HG03108 (cell line): ENCODE measurements at regions not wholly inside any gene's neighbourhood (a gene's known extent, or its start where the extent isn't known, plus 50 kb on each side); places are given as distances from the start of the nearest gene placed in this dataset.
"Not testable (repeated sequence)": the region's sequence is repeated elsewhere in the genome, so short reads cannot be mapped to it uniquely, and the experiment has no call there.

ENCODE experiments used
- ATAC-seq: cut with Tn5 transposase; IDR thresholded peaks from one replicate; pipeline ENCODE4 v1.9.1; 2021; ENCODE audit warnings: moderate library complexity; ENCODE audit not compliant: unreplicated experiment

DNA sequence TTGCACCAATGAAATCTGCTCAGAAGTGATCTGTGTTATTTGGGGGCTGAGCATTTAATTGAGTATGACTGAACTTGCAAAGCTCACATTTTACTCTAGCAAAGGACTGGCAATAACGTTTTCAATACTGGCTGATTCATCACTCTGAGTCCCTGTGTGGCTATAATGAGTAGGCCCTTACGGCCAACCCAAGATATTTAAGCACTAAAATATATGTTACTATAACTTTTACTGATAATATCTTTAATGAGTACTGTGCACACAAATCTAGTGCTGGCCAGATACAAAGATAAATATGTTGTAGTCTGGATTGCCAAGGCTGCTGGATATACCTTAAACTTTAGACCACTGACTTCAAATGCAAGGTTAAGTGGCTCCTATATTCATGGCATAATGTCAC, 436.4 kb upstream of the KCNMB2 start:
- no peak for ATAC-seq

DNA sequence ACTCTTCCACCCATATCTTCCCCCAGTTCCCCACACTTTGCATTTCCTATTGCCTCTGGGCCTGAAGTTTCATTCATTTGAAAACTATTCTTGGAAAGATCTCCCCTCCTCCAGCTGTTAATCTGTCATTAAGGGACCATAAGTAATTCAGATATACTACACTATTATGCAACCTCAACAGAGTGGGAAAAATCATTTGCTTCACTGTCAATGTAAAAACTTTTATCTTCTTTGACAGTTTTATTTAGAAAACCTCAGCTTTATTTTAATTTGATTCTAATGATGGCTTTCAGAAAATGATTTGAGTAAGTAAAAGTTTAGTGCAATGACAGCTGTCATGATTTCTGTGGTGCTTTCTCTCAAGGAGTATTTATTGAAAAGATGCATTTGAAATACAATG, 435.3 kb upstream of the KCNMB2 start:
- no peak for ATAC-seq

DNA sequence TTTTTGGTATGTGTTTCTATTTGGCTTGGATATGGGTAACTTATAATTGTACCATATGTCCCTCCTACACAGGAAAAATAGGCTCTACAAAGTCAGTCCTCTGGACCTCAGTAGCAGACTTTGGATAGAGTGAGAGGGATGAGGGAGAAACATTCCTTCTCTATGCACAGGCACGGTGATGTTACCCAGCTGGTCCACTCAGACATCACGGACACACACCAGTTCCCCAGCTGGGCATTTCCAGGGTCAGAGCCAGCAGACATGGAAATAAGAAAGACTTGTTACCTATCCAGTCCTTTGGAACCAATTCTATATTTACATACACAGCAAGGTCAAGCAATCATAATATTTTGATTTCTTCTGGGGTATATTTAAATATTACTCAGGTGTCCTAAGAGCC, 433.1 kb upstream of the KCNMB2 start:
- ATAC-seq, result no peak

DNA sequence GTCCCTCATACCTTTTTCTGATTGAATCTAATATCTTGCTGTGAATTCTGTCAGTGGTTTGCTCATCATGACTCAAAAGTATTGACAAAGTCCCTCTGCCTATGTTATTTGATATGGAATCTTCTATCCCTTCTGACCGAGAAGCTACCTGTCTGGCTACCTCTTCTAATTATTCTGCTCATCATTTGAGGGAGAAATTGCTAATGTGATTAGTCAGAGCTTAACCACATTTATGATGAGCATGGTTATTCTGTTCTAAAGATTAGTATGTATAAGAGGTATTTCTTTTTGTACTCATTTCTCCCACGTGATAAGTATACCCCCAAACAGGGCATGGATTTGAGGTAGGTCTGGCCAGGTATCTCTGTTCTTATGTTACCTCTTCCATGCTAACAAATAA, 428.4 kb upstream of the KCNMB2 start:
- no peak for ATAC-seq

DNA sequence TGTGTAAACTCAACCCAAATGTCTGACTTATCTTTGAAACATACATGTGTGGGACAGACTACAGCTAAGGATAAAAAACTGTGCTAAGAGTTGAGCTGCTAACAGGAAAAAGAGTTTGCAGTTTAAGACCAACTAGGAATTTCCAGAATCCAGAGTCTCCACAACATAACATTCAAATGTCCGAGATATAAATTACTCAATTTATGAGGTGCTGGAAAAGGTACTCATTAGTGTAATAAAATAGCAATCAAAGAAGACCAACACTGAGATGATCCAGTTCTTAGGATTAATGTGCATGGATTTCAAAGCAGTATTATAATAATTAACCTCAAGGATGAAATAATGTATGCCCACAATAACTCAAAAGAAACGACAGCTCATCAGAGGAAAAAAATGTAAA, 426.5 kb upstream of the KCNMB2 start:
- ATAC-seq, result no peak

DNA sequence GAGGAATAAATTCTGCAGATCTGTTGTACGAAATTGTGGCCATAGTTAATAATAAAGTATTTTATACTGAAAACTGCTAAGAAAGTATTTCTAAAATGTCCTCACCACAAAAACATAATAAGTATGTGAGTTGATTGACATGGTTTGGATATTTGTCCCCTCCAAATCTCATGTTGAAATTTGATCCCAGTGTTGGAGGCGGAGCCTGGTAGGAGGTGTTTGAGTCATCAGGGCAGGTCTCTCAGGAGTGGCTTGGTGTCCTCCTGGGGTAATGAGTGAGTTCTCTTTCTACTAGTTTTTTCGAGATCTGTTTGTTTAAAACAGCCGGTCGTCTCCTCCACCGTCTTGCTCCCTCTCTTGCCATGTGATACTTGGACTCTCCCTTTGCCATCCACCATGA, 424.1 kb upstream of the KCNMB2 start:
- no peak for ATAC-seq

DNA sequence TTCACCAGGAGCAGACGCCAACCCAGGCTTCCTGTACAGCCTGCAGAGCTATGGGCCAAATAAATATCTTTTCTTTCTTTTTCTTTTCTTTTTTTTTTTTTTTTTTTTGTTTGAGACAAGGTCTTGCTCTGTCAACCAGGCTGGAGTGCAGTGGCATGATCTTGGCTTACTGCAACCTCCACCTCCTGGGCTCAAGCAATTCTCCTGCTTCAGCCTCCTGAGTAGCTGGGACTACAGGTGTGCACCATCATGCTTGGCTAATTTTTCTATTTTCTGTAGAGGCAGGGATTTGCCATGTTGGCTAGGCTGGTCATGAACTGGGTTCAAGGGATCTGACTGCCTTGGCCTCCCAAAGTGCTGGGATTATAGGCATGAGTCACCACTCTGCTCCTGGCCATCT, 423.7 kb upstream of the KCNMB2 start:
- not testable (repeated sequence) for ATAC-seq

DNA sequence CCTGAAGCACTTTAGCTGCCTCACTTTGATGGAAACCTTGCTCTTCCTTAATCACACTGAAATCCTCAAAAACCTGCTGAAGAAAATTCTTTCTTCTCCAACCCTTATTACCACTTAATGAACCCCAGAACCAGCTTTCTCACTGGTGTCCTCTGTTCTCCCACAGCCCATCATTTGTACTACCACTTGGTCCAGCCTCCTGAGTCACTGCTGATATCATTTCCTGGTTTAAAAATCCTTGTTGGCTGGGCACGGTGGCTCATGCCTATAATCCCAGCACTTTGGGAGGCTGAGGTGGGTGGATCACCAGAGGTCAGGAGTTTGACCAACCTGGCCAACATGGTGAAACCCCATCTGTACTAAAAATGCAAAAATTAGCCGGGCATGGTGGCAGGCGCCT, 418.6 kb upstream of the KCNMB2 start:
- ATAC-seq, result no peak

DNA sequence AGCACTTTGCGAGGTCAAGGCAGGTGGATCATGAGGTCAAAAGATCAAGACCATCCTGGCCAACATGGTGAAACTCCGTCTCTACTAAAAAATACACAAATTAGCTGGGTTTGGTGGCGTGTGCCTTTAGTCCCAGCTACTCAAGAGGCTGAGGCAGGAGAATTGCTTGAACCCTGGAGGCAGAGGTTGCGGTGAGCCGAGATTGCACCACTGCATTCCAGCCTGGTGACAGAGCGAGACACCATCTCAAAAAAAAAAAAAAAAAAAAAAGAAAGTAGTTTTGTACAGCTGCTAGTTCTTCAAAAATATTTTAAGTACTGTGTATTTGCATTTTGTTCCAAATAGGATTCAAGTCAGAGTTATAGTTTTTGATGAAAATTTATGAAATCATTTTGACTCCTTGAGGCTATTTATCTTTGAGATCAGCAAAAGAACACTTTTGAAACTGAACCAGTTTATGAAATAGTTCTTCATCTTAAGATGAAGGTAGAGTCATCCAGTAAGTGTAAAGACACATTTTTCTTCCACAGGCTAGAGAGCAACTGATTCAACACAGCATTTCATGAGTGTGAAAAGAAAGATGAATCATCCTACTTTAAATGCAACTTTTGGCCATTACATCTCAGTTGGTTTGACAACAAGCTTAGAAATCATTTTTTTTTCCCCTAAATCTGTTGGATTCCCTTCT, 416.5 kb upstream of the KCNMB2 start:
- not testable (repeated sequence) for ATAC-seq

DNA sequence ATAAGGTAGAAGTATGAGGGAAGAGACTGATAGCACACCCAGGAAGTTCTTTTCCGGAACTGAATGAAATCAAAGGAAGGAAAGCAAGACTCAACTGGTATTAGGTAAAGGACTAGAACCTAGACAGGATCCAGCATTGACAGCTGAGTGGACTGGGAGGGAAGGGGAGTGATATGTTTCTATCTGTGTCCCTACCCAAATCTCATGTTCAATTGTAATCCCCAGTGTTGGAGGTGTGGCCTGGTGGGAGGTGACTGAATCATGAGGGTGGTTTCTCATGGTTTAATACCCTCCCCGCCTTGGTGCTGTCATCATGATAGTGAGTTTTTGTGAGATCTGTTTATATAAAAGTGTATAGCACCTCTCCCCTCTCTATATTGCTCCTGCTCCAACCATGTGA, 415.9 kb upstream of the KCNMB2 start:
- no peak for ATAC-seq

DNA sequence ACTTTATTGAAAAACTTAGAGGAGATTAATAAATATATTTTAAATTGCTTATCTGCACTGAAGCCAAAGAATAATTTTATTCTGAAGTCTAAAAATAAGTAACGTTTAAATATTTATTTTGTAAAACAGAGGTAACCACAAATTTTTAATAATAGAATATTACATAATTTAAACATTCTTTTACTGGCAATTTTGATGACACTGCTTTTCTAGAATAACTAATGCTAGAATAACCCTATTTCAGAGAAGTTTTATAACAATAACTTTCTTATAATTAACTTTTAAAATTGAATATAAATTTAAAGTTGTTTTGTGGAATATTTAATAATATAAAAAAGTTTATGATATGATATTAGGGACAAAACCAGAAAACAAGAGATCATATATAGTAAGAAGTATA, 409.6 kb upstream of the KCNMB2 start:
- ATAC-seq, result no peak

DNA sequence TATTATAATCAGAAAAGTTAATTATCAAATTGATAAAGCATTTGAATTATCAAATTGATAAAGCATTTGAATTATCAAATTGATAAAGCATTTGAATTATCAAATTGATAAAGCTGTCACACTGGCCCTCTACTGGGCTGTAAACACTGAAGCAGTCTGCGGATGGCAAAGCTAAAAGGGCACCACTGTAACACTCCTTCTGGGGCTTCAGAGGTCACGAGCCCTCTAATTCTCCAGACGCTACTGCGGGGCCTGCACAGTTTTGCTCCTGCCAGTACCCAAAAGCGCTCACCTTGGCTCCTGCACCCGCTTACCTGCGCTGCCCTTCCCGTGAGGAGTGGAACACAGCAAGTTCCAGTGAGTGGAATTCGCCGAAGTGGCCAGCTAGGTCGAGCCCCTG, 409.0 kb upstream of the KCNMB2 start:
- ATAC-seq, result no peak

DNA sequence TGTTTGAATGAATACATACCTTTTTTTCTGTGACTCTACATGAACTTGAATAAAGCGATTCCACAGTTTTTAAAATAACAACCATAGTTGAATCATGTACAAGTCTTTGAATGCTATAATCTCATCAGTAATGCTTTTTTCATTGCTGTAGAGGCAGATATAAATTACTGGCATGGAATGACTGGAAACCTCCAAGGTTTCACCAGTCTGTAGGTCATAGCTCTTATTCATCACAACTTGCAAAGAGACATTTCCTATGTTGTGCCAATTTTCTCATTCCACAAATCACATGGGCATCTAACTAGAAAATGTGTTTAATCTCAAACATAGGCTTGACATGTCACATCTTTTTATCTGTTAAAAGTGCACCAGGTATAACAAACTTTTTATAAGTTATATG, 407.1 kb upstream of the KCNMB2 start:
- ATAC-seq, result no peak

DNA sequence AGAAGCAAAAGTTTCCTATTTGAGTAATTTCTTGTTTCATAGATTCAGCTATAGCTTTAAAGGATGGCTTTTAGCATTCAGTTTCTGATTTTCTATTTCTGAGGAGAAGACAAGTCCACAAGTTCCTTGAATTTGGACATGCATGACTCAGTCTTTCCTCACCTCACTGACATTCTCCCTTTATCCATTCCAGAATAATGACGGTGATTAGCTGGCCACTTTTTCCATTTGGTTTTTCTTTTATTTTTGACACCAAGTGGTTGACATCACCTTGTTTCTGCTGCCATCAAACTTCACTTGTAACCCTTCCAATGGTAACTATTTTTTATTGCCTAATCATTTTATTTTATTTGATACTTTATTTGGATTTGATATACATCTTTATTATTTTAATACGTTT, 404.4 kb upstream of the KCNMB2 start:
- ATAC-seq, result no peak

DNA sequence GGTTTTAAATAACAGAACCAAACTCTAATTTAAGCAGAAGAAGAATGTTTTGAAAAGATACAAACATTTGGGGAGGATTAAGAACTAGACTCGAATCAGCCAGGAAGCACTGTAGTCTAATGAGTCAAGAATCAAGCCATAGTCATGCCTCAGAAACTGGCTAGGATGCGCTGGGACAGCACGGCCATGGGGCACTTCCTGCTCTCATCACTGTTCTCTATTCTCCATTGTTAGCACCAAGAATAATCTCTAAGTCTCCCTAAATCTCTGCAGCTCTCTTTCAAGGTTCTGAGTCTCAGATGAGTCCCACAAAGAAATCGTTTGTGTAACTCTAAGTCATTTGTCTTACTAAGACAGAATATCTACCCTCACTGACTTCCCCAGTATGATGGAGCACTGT, 399.0 kb upstream of the KCNMB2 start:
- ATAC-seq, result no peak

DNA sequence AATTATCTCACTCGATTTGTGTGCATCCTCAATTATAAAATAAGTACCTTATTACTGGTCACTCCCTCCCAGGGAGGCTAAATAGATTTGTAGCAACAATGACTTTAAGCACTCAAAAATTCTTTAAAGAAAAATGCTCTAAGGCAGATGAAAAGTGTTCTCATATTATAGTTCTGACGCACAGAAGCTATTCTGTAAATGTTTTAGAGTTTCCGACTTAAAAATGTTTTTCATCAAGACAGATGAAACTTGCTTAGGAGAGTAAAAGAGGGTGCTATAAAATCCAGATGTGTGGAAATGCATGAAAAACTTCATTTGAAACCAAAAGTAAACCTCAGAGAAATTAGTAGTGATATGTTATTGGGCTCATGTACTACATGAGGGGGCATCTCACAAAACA, 398.4 kb upstream of the KCNMB2 start:
- ATAC-seq, result no peak

DNA sequence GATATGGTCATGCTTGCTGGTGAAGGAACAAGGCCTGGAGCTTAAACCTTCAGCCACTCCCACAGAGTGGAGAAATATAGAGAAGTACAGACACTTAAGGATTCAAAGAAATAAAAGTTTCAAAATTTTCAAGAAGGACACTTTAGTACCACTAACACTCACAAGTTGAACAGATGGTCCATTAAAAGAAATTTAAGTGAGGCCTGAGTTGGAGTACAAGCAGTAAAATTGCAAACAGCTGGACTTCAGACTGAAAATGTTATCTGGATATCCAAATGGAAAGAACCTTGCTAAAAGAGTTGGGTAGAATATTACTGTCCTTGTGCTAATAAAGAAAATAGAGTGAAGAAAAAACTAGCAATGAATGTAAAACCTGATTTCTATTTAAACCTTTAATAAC, 397.1 kb upstream of the KCNMB2 start:
- no peak for ATAC-seq

DNA sequence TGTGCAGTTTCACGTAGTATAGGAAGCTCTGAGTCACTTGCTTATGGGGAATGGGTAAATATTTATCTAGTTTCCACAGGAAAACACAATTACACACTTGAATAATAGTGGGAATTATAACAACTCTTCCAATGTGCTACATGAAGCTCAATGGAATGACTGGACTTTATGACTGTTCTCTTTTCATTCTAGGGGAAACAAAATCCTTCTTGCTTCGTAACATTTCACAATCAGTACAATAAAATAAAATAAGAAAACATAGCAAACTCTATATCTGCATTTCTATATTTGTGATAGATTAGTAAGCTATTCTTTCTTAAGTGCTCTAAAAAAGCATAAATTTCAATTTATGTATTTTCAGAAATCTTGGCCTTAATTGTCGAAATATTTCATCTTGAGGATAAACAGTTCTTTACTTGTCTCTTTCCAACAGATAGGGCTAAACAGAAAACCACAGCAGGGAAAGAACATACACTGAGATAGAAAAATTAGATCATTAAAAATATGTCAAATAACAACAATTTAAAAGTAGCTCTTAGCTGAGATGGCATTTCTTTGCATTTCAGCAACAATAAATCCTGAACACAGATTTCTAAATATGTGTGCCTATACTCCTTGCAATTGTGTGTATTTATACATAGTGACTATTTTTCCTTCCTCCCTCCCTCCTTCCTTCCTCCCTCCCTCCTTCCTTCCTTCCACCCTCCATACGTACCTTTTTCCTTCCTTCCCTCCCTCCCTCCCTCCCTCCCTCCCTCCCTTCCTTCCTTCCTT, 395.5 kb upstream of the KCNMB2 start:
- ATAC-seq, result no peak

DNA sequence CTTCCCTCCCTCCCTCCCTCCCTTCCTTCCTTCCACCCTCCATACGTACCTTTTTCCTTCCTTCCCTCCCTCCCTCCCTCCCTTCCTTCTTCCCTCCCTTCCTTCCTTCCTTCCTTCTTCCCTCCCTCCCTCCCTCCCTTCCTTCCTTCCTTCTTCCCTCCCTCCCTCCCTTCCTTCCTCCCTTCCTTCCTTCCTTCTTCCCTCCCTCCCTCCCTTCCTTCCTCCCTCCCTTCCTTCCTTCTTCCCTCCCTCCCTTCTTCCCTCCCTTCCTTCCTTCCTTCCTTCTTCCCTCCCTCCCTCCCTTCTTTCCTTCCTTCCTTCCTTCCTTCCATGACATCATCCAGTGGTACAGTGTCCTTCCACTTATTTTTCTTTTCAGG, 394.9 kb upstream of the KCNMB2 start:
- not testable (repeated sequence) for ATAC-seq

DNA sequence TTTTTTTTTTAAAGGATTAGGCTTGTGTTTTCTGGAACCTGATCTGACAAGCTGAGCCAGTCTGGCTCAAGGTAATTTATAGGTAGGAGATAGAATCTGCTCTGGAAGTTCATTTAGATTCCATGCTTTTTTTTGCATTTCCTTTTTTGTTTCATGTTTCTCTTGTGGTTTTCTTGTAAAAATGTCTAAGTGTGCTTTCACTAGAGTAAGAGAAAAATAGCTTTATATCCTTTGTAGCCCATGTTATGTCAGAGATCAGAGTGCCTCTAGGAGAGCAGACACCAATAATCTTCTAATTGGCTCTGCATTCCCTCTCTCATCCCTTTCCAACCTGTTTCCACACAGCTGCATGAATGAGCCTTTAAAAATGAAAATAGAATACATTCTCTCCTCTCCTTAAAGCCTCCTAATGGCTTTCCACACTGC, 389.8 kb upstream of the KCNMB2 start:
- ATAC-seq, result no peak

DNA sequence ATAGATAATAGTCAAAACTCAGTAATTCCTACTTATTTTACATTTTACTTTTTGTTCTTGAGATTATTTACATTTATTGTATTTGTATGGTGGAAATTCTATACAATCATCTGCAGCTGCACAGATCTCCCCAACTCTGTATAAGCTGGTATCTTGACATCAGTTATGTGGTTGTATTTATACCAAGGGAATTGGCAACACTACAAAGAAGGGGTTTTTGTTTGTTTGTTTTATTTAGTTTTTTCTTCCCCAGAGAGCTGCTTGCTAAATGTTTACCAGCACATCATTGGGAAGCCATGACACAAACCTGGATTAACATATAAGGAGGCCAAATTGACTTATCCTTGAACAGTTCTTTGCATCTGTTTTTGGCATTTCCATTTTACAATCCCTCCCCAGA, 389.2 kb upstream of the KCNMB2 start:
- no peak for ATAC-seq

DNA sequence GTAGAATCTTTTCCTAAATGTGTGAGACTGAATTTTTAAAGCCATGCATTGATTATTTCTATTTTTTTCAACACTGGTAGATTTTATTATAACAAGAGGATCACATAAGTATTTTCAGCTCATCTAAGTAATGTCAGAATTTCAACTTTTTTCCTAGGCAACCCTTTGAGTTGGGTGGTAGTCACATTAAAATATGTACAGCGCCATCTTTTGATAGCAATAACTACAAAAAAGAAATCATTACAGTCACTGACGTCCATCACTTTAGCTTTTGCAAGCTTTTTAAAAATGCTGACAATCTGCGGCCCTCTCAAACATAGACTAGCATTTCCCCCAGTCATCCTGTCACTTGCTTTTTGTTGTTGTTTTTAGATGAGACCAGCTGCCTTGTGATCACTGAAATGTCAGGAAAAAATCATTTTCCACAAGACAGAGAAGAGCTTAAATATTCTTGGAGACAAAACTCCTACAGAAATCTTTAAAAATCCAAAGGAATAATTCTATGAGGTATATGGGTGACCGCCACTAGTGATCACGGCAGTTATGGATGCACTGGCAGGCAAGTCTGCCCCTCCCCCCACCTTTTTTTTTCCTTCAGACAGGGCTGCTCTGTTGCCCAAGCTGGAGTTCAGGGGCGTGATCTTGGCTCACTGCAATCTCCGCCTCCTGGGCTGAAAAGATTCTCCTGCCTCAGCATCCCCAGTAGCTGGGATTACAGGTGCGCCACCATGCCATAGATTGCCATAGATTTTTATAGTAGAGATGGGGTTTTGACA, 384.0 kb upstream of the KCNMB2 start:
- no peak for ATAC-seq
